Stomach (tissue), 8 donors: ENCODE measurements at regions not wholly inside any gene's neighbourhood (a gene's known extent, or its start where the extent isn't known, plus 50 kb on each side); places are given as distances from the start of the nearest gene placed in this dataset.

ENCODE experiments used
- DNase-seq, 2 donors: peaks; one replicate each; pipeline versions ENCODE4 v3.0.0 to v3.0.0-alpha.2; 2013 to 2019
- H3K27ac ChIP-seq, 5 donors: fragments of 200-600 bp in 4 of 5; sonication (generic) in 4 of 5; one replicate each; pipeline ENCODE4 v1.5.1; 2013 to 2019; ENCODE audit warnings: mild to moderate bottlenecking in 1 of 5, moderate library complexity in 1 of 5
- H3K27me3 ChIP-seq, 3 donors: fragments of 200-600 bp; sonication (generic); one replicate each; pipeline ENCODE4 v1.5.1; 2017 to 2019; ENCODE audit warnings: mixed run types in 1 of 3
- H3K36me3 ChIP-seq, 4 donors: fragments of 200-600 bp; sonication (generic); 1 replicate in 3 of 4; 2 replicates in 1 of 4; pipeline ENCODE4 v1.5.1; 2016 to 2019
- H3K4me1 ChIP-seq, 4 donors: fragments of 200-600 bp; sonication (generic); one replicate each; pipeline ENCODE4 v1.5.1; 2016 to 2019
- H3K4me3 ChIP-seq, 4 donors: fragments of 200-600 bp; sonication (generic) in 3 of 4; one replicate each; pipeline ENCODE4 v1.5.1; 2016 to 2019; ENCODE audit warnings: mild to moderate bottlenecking in 1 of 4
- H3K9me3 ChIP-seq, 4 donors: fragments of 200-600 bp; sonication (generic); one replicate each; pipeline ENCODE4 v1.5.1; 2016 to 2019
- CTCF ChIP-seq, 7 experiments: fragments of 450-650 bp in 4 of 7; fragments of 200-600 bp in 3 of 7; sonication (generic) in 3 of 7; IDR thresholded peaks; one replicate each; pipeline ENCODE4 v1.5.1; 2016 to 2019; ENCODE audit warnings: antibody characterized with exemption in 7 of 7, control low read depth in 2 of 7, mild to moderate bottlenecking in 1 of 7
- EP300 ChIP-seq: sonication (generic); formaldehyde crosslinking; IDR thresholded peaks from one replicate; pipeline ENCODE4 v1.6.1; 2017; ENCODE audit warnings: antibody characterized with exemption
- POLR2A ChIP-seq, 4 donors: fragments of 450-650 bp; IDR thresholded peaks; one replicate each; pipeline ENCODE4 v1.6.1; 2016; ENCODE audit warnings: antibody characterized with exemption in 4 of 4, control low read depth in 2 of 4, mild to moderate bottlenecking in 1 of 4, moderate library complexity in 1 of 4
- POLR2AphosphoS5 ChIP-seq, 3 donors: sonication (generic); formaldehyde crosslinking; IDR thresholded peaks; one replicate each; pipeline ENCODE4 v1.6.1; 2016; ENCODE audit warnings: antibody characterized with exemption in 3 of 3
- WGBS, 5 donors: extraction: QIAGEN DNeasy Blood & Tissue Kit in 3 of 5; methylation state at CpG; one replicate each; pipeline versions ENCODE4 v1.1.5 to v1.1.7; 2013 to 2018; 5-methylcytosine and 5-hydroxymethylcytosine counted together
- intact Hi-C: fragments of 100-400 bp; cut with DNase I; formaldehyde crosslinking; loops from one replicate; pipeline ENCODE4 v1.15.1; 2023; ENCODE audit warnings: low total_unique reads
- donor health status: healthy with polysubstance abuse.
- donor health status: Bipolar disorder and iron deficiency.
- donor health status: healthy.

GRCh38 chr5:166503506-166503905 lies 1787.9 kb upstream of the WWC1 start:
- no peaks in the 10 kb centered on the region for H3K4me1 ChIP-seq
- TF ChIP-seq EP300 (no peak), POLR2AphosphoS5 (IDR thresholded peaks at IDR 0.05) (no peak), CTCF (IDR thresholded peaks at IDR 0.05) (no peak), POLR2A (IDR thresholded peaks at IDR 0.05) (no peak)
- intact Hi-C loops: no loop called here
- H3K27ac ChIP-seq: no peak overlapping the region
- 80 to 91% (median 86%) methylated on average over 1 of the region's 1 CpG for WGBS, 5 donors
- no peaks in the 10 kb centered on the region for H3K36me3 ChIP-seq
- no peak overlapping the region for H3K4me3 ChIP-seq
- no peak for DNase-seq
- no peaks in the 10 kb centered on the region for H3K27me3 ChIP-seq
- H3K9me3 ChIP-seq: peaks cover 0 to 3% (median 0%) of the 10 kb centered on the region in 4 donors

- Histone ChIP-seq H3K4me1 (no peaks in the 10 kb centered on the region), H3K9me3 (peaks cover 0 to 3% (median 0%) of the 10 kb centered on the region in 4 donors), H3K27me3 (no peaks in the 10 kb centered on the region), H3K27ac (no peak overlapping the region), H3K4me3 (no peak overlapping the region), H3K36me3 (no peaks in the 10 kb centered on the region)
- DNase-seq: peak in 1 of 2 donors; percentile 13
- intact Hi-C loops: no loop called here
- WGBS, 5 donors: 74 to 92% (median 86%) methylated on average over 2 of the region's 2 CpGs
- TF ChIP-seq CTCF (IDR thresholded peaks at IDR 0.05): no peak
- TF ChIP-seq EP300: no peak
- TF ChIP-seq POLR2AphosphoS5 (IDR thresholded peaks at IDR 0.05): no peak
- no peak for TF ChIP-seq POLR2A (IDR thresholded peaks at IDR 0.05)
These were observed 1786.4 kb upstream of the WWC1 start for GRCh38 chr5:166505067-166505466.

- no peaks in the 10 kb centered on the region for H3K27me3 ChIP-seq
- H3K36me3 ChIP-seq: no peaks in the 10 kb centered on the region
- H3K27ac ChIP-seq: no peak overlapping the region
- no peak overlapping the region for H3K4me3 ChIP-seq
- TF ChIP-seq EP300: no peak
- TF ChIP-seq POLR2A (IDR thresholded peaks at IDR 0.05): no peak
- no peak for TF ChIP-seq CTCF (IDR thresholded peaks at IDR 0.05)
- no peak for TF ChIP-seq POLR2AphosphoS5 (IDR thresholded peaks at IDR 0.05)
- intact Hi-C loops: no loop called here
- no peaks in the 10 kb centered on the region for H3K4me1 ChIP-seq
- H3K9me3 ChIP-seq: peaks cover 0 to 3% (median 0%) of the 10 kb centered on the region in 4 donors
- DNase-seq: peak in 1 of 2 donors; percentile 49
These were observed 1785.9 kb upstream of the WWC1 start for GRCh38 chr5:166505544-166505943.

- DNase-seq: no peak
- WGBS, 5 donors: 64 to 77% (median 73%) methylated on average over 2 of the region's 2 CpGs
- no peaks in the 10 kb centered on the region for H3K4me1 ChIP-seq
- intact Hi-C loops: no loop called here
- no peaks in the 10 kb centered on the region for H3K27me3 ChIP-seq
- no peak overlapping the region for H3K27ac ChIP-seq
- TF ChIP-seq EP300 (no peak), CTCF (IDR thresholded peaks at IDR 0.05) (no peak), POLR2AphosphoS5 (IDR thresholded peaks at IDR 0.05) (no peak)
- no peaks in the 10 kb centered on the region for H3K36me3 ChIP-seq
- no peaks in the 10 kb centered on the region for H3K9me3 ChIP-seq
- H3K4me3 ChIP-seq: no peak overlapping the region
These were observed 1783.5 kb upstream of the WWC1 start for GRCh38 chr5:166507810-166508425.
